Loucy (cell line): ENCODE measurements at regions not wholly inside any gene's neighbourhood (a gene's known extent, or its start where the extent isn't known, plus 50 kb on each side); places are given as distances from the start of the nearest gene placed in this dataset.
A peak's percentile ranks its signal among the peaks of the same experiment; 100 is the strongest.

Source experiments
- H2AFZ ChIP-seq: fragments of 200-600 bp; sonication (generic); 2 replicates; pipeline ENCODE4 v1.6.0; 2016; ENCODE audit warnings: antibody characterized with exemption, mild to moderate bottlenecking, low read length, moderate library complexity
- H3F3A ChIP-seq: fragments of 200-600 bp; 2 replicates; pipeline ENCODE4 v1.6.0; 2016; ENCODE audit warnings: antibody characterized with exemption, low read depth, mild to moderate bottlenecking
- H3K27me3 ChIP-seq: fragments of 200-600 bp; sonication (generic); 2 replicates; pipeline ENCODE4 v1.6.1; 2014; ENCODE audit warnings: low read length, mild to moderate bottlenecking; ENCODE audit not compliant: insufficient read depth, poor library complexity, severe bottlenecking
- H3K36me3 ChIP-seq: fragments of 200-600 bp; sonication (generic); 2 replicates; pipeline ENCODE4 v1.6.1; 2016; ENCODE audit warnings: low read length; ENCODE audit not compliant: insufficient read depth
- H3K4me1 ChIP-seq: fragments of 200-600 bp; sonication (generic); 2 replicates; pipeline ENCODE4 v1.5.1; 2014; ENCODE audit warnings: low read length, mild to moderate bottlenecking; ENCODE audit not compliant: insufficient read depth, poor library complexity, severe bottlenecking
- H3K4me2 ChIP-seq: fragments of 200-600 bp; sonication (generic); 2 replicates; pipeline ENCODE4 v1.6.0; 2014; ENCODE audit warnings: antibody characterized with exemption, low read length, low read depth, mild to moderate bottlenecking; ENCODE audit not compliant: poor library complexity, severe bottlenecking
- H3K4me3 ChIP-seq: fragments of 200-600 bp; sonication (generic); 2 replicates; pipeline ENCODE4 v1.5.1; 2014; ENCODE audit warnings: low read length, mild to moderate bottlenecking, mixed read lengths; ENCODE audit not compliant: poor library complexity, severe bottlenecking
- H3K79me2 ChIP-seq: fragments of 200-600 bp; sonication (generic); 2 replicates; pipeline ENCODE4 v1.6.1; 2014; ENCODE audit warnings: low read length; ENCODE audit not compliant: insufficient read depth
- H3K9ac ChIP-seq: fragments of 200-600 bp; sonication (generic); 2 replicates; pipeline ENCODE4 v1.6.0; 2014; ENCODE audit warnings: mild to moderate bottlenecking, low read depth, low read length, moderate library complexity; ENCODE audit not compliant: poor library complexity, severe bottlenecking
- H3K9me2 ChIP-seq: fragments of 200-600 bp; sonication (generic); replicated peaks from 2 replicates; pipeline ENCODE4 v1.6.1; 2016; ENCODE audit warnings: low read depth, low read length, mixed read lengths
- H3K9me3 ChIP-seq: fragments of 200-600 bp; sonication (generic); 2 replicates; pipeline ENCODE4 v1.6.1; 2014; ENCODE audit warnings: mild to moderate bottlenecking, antibody characterized with exemption, low read length, low read depth; ENCODE audit not compliant: insufficient read depth
- H4K20me1 ChIP-seq: fragments of 200-600 bp; sonication (generic); 2 replicates; pipeline ENCODE4 v1.6.0; 2014; ENCODE audit warnings: antibody characterized with exemption, low read length, mild to moderate bottlenecking; ENCODE audit not compliant: insufficient read depth, poor library complexity, severe bottlenecking
- EZH2phosphoT487 ChIP-seq: fragments of 200-600 bp; IDR thresholded peaks from 2 replicates; pipeline ENCODE4 v1.6.1; 2018; ENCODE audit warnings: antibody characterized with exemption, mild to moderate bottlenecking, moderate library complexity, borderline replicate concordance
- TF ChIP-seq, protein P1 (sequence below): fragments of 200-600 bp; sonication (generic); conservative IDR thresholded peaks from 2 replicates; pipeline ENCODE4 v1.5.1; 2014; ENCODE audit warnings: mild to moderate bottlenecking, antibody characterized with exemption, low read length

DNA sequence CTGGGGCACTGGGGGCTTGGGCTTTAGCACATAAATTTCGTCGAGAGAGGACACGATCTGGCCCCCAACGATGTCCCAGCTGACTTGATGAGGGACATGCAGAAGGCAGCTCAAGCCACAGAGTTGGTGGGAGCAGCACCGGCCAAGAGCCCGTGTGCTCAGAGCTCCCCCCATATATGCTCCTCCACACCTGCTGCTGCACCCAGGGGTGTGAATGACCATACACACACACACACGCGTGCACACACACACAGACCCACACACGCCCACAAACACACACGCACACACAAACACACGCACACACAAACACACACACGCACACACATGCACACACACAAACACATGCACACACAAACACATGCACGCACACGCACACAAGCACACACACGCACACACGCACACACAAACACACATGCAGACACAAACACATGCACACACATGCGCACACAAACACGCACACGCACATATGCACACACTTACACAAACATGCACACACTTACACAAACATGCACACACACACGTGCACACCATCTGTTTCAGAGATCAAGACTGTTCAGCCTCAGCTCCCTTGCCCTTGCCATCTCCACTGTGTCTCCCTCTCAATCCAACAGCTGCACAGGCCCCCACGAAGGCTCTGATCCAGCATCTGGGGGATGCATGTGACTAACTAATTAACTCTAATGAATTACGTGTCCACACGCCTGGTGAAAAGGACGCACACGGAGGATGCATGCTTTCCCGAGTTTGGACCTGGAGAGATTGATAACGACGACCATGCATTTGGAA, 85.6 kb upstream of the TNRC6C start:
- no peaks in the 10 kb centered on the region for H3K27me3 ChIP-seq
- H3K4me2 ChIP-seq: peak overlapping the region; percentile 69
- H3K9me3 ChIP-seq: 0 out of 2 replicates have a peak, but pooled peaks cover 4% of the 10 kb centered on the region
- H3K36me3 ChIP-seq: no peaks in the 10 kb centered on the region
- H3F3A ChIP-seq: no peaks in the 10 kb centered on the region
- H3K4me1 ChIP-seq: peaks cover 37% of the 10 kb centered on the region
- H3K79me2 ChIP-seq: no peaks in the 10 kb centered on the region
- H3K9me2 ChIP-seq: no peaks in the 10 kb centered on the region
- peak overlapping the region; percentile 46 for H3K4me3 ChIP-seq
- TF ChIP-seq, protein P1, sequence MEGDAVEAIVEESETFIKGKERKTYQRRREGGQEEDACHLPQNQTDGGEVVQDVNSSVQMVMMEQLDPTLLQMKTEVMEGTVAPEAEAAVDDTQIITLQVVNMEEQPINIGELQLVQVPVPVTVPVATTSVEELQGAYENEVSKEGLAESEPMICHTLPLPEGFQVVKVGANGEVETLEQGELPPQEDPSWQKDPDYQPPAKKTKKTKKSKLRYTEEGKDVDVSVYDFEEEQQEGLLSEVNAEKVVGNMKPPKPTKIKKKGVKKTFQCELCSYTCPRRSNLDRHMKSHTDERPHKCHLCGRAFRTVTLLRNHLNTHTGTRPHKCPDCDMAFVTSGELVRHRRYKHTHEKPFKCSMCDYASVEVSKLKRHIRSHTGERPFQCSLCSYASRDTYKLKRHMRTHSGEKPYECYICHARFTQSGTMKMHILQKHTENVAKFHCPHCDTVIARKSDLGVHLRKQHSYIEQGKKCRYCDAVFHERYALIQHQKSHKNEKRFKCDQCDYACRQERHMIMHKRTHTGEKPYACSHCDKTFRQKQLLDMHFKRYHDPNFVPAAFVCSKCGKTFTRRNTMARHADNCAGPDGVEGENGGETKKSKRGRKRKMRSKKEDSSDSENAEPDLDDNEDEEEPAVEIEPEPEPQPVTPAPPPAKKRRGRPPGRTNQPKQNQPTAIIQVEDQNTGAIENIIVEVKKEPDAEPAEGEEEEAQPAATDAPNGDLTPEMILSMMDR: no peak
- no peak for TF ChIP-seq EZH2phosphoT487
- H4K20me1 ChIP-seq: no peaks in the 10 kb centered on the region
- H2AFZ ChIP-seq: no peak overlapping the region
- H3K9ac ChIP-seq: peak overlapping the region; percentile 34

DNA sequence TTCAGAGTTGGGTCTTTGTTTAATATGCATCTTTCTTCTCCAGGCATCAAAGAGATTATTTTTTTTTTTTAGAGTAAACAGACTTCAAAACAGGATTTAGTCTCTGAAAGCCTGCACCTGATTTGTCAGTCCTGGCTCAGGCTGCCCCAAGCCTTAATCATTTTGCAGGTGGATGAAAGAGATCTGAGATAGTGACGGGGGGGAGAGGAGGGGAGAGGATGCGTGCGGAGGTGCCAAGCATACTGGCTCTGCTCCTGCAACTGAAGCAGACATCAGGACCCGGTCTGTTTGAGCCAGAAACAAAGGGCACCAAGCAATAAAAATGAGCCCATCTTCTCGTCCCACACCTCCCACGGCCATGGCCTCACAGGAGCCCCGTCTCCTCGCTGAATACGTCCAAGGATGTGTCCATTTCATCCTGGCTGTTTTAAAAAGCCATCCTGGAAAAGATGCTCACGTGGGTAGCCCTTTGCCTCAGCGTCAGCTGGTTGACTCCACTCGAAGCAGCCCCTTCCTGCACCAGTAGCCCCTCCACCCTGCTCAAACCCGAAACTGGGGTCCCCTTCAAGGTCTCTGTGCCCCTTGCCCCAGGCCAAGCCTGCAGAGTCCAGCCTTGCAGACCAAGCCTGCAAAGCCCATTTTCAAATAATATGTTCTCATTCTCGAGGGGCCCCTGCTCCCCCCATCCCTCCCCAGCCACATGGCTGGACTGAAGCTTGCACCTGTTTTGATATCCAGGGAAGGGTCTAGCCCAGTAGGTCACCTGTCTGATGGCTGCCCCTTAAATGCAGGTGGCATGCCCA, 84.8 kb upstream of the TNRC6C start:
- Histone ChIP-seq H4K20me1 (no peaks in the 10 kb centered on the region), H3K9me2 (no peaks in the 10 kb centered on the region), H3K9ac (no peak overlapping the region), H3K9me3 (0 out of 2 replicates have a peak, but pooled peaks cover 4% of the 10 kb centered on the region), H3K27me3 (no peaks in the 10 kb centered on the region), H3K79me2 (no peaks in the 10 kb centered on the region), H3K4me1 (peaks cover 43% of the 10 kb centered on the region), H3F3A (no peaks in the 10 kb centered on the region), H2AFZ (no peak overlapping the region), H3K4me2 (no peak overlapping the region), H3K4me3 (no peak overlapping the region), H3K36me3 (no peaks in the 10 kb centered on the region)
- TF ChIP-seq EZH2phosphoT487: no peak
- TF ChIP-seq, protein P1: no peak

DNA sequence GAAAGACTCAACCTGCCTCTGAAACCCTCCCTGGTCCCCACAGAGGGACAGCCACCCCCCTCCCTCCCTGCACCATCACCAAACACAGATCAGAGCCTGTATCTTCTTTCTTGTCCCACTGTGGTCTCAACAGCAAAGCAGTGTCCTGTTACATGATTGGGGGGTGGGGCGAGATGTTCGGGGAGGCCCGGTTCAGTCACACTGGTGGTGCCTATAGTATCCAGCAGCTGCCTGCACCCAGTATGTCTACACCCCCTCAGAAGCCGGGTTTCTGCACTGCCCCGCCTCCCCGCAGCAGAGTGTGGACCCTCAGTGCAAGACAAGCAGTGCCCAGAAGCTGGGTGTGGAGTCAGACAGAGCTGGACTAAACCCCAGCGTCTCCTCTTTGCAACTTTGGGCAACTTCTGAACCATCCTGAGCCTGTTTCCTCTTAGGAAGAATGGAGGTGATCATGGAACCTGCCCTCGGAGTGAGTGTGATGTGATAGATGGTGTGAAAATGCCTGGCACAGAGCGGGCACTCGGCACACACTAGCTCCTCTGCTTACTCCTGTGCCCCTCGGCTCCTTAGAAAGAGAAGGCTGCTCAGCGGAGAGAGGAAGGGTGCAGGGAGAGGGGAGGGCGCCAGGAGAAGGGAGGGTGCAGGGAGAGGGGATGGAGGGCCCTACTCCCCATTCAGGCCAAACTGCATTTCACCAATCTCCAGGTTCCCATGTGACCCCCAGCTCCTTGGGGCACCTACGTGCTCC, 84.0 kb upstream of the TNRC6C start:
- peaks cover 48% of the 10 kb centered on the region for H3K4me1 ChIP-seq
- H3K4me3 ChIP-seq: no peak overlapping the region
- no peaks in the 10 kb centered on the region for H4K20me1 ChIP-seq
- no peaks in the 10 kb centered on the region for H3K79me2 ChIP-seq
- no peak overlapping the region for H3K4me2 ChIP-seq
- H3K9me3 ChIP-seq: 0 out of 2 replicates have a peak, but pooled peaks cover 4% of the 10 kb centered on the region
- H3F3A ChIP-seq: no peaks in the 10 kb centered on the region
- H2AFZ ChIP-seq: no peak overlapping the region
- no peaks in the 10 kb centered on the region for H3K27me3 ChIP-seq
- no peak overlapping the region for H3K9ac ChIP-seq
- no peak for TF ChIP-seq EZH2phosphoT487
- TF ChIP-seq, protein P1: no peak
- no peaks in the 10 kb centered on the region for H3K36me3 ChIP-seq
- H3K9me2 ChIP-seq: no peaks in the 10 kb centered on the region
